ENCODE measurements at regions not wholly inside any gene's neighbourhood (a gene's known extent, or its start where the extent isn't known, plus 50 kb on each side); places are given as distances from the start of the nearest gene placed in this dataset.
"Not testable (repeated sequence)": the region's sequence is repeated elsewhere in the genome, so short reads cannot be mapped to it uniquely, and the experiment has no call there.

GRCh38 chr7:91566402-91566732 is 302.1 kb downstream of the FZD1 start:
- Histone ChIP-seq H3K36me3 (ENCODE audit: insufficient read depth, insufficient read length, low read length) (no peaks in the 10 kb centered on the region), H3K27me3 (ENCODE audit: insufficient read depth, insufficient read length) (no peaks in the 10 kb centered on the region), H3K4me1 (ENCODE audit: insufficient read depth, insufficient read length) (peaks cover 2% of the 10 kb centered on the region), H3K9ac (ENCODE audit: insufficient read length, low read depth) (no peak overlapping the region), H3K4me3 (ENCODE audit: insufficient read length, low read depth) (no peak overlapping the region), H3K9me3 (ENCODE audit: insufficient read depth, low read length) (no peaks in the 10 kb centered on the region)
- DNase-seq (ENCODE audit: low read depth, low spot score): no peak
- TF ChIP-seq ZNF274 (IDR thresholded peaks at IDR 0.05; ENCODE audit: low read depth, low read length): no peak
- TF ChIP-seq SUZ12 (IDR thresholded peaks at IDR 0.05; ENCODE audit: extremely low read depth, insufficient read depth, insufficient read length): no peak
- TF ChIP-seq YY1 (IDR thresholded peaks at IDR 0.05; ENCODE audit: insufficient read depth, insufficient read length): no peak

GRCh38 chr7:91567081-91568012 is 303.1 kb downstream of the FZD1 start:
- H3K9ac ChIP-seq (ENCODE audit: insufficient read length, low read depth): no peak overlapping the region
- no peak for DNase-seq (ENCODE audit: low read depth, low spot score)

GRCh38 chr7:91568138-91568537 is 303.9 kb downstream of the FZD1 start:
- TF ChIP-seq YY1 (IDR thresholded peaks at IDR 0.05; ENCODE audit: insufficient read depth, insufficient read length) (no peak), ZNF274 (IDR thresholded peaks at IDR 0.05; ENCODE audit: low read depth, low read length) (no peak), SUZ12 (IDR thresholded peaks at IDR 0.05; ENCODE audit: extremely low read depth, insufficient read depth, insufficient read length) (no peak)
- H3K36me3 ChIP-seq (ENCODE audit: insufficient read depth, insufficient read length, low read length): no peaks in the 10 kb centered on the region
- no peak overlapping the region for H3K9ac ChIP-seq (ENCODE audit: insufficient read length, low read depth)
- H3K9me3 ChIP-seq (ENCODE audit: insufficient read depth, low read length): no peaks in the 10 kb centered on the region
- H3K27me3 ChIP-seq (ENCODE audit: insufficient read depth, insufficient read length): no peaks in the 10 kb centered on the region
- peaks cover 2% of the 10 kb centered on the region for H3K4me1 ChIP-seq (ENCODE audit: insufficient read depth, insufficient read length)
- no peak overlapping the region for H3K4me3 ChIP-seq (ENCODE audit: insufficient read length, low read depth)
- no peak for DNase-seq (ENCODE audit: low read depth, low spot score)

More at GRCh38 chr7:91567081-91568012, 303.1 kb downstream of the FZD1 start:
- Histone ChIP-seq H3K36me3 (ENCODE audit: insufficient read depth, insufficient read length, low read length) (no peaks in the 10 kb centered on the region), H3K4me1 (ENCODE audit: insufficient read depth, insufficient read length) (peaks cover 2% of the 10 kb centered on the region), H3K4me3 (ENCODE audit: insufficient read length, low read depth) (no peak overlapping the region), H3K9me3 (ENCODE audit: insufficient read depth, low read length) (no peaks in the 10 kb centered on the region), H3K27me3 (ENCODE audit: insufficient read depth, insufficient read length) (no peaks in the 10 kb centered on the region)
- TF ChIP-seq ZNF274 (IDR thresholded peaks at IDR 0.05; ENCODE audit: low read depth, low read length): no peak
- TF ChIP-seq YY1 (IDR thresholded peaks at IDR 0.05; ENCODE audit: insufficient read depth, insufficient read length): no peak
- no peak for TF ChIP-seq SUZ12 (IDR thresholded peaks at IDR 0.05; ENCODE audit: extremely low read depth, insufficient read depth, insufficient read length)

DNA sequence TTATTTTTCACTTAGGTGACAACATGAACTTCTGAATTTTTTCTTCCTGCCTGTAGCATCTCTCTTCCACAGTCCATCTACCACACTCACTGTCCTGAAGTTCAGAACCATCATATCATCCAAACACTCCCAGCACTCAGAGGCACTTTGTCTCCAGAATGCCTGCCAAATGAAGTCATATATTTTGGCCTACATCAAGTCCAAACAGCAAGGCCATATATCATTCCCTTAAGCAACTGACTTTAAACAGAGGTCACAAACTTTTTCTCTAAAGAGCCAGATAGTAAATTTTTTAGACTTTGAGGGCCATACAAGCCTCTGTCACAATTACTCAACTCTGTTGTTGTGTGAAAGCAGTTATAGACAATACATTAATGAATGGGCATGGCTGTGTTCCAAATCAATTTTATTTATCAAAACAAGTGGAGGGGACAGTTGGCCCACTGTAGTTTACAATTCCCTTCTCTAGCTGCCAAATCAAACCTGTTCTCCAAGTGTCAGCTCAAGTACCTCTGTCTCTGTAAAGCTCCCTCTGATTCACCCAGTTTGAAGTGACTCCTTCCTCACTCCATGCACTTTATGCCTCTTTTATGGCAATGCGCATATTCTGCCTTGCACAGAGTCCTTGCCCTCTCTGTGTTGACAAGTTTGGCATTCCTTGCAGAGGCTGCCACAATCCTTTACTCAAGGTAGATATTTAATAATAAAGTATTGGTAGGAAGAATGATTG is 305.7 kb downstream of the FZD1 start:
- Histone ChIP-seq H3K4me3 (ENCODE audit: insufficient read length, low read depth) (no peak overlapping the region), H3K9ac (ENCODE audit: insufficient read length, low read depth) (no peak overlapping the region), H3K4me1 (ENCODE audit: insufficient read depth, insufficient read length) (peaks cover 2% of the 10 kb centered on the region), H3K27me3 (ENCODE audit: insufficient read depth, insufficient read length) (no peaks in the 10 kb centered on the region), H3K36me3 (ENCODE audit: insufficient read depth, insufficient read length, low read length) (no peaks in the 10 kb centered on the region), H3K9me3 (ENCODE audit: insufficient read depth, low read length) (no peaks in the 10 kb centered on the region)
- DNase-seq (ENCODE audit: low read depth, low spot score): no peak
- TF ChIP-seq ZNF274 (IDR thresholded peaks at IDR 0.05; ENCODE audit: low read depth, low read length) (no peak), SUZ12 (IDR thresholded peaks at IDR 0.05; ENCODE audit: extremely low read depth, insufficient read depth, insufficient read length) (no peak), YY1 (IDR thresholded peaks at IDR 0.05; ENCODE audit: insufficient read depth, insufficient read length) (no peak)

DNA sequence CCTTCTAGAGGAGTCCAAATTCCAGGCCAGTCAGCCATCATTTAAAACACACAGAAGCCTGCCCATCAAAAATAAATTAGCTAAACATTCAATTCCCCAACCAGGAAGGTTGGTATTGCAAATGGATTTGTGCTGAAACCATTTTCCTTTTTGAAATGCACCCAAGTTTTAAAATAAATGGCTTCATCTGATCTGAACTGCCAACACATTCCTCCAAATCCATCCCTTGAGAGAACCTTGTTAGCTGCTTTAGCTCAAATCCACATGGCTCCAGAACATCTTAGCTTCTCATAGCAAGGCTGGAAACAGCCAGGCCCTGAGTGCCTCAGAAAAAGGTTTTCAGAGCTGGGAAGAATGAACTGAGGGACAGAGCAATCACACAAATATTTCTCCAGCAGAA is 306.3 kb downstream of the FZD1 start:
- DNase-seq (ENCODE audit: low read depth, low spot score): no peak
- H3K4me1 ChIP-seq (ENCODE audit: insufficient read depth, insufficient read length): peaks cover 2% of the 10 kb centered on the region
- TF ChIP-seq SUZ12 (IDR thresholded peaks at IDR 0.05; ENCODE audit: extremely low read depth, insufficient read depth, insufficient read length) (no peak), YY1 (IDR thresholded peaks at IDR 0.05; ENCODE audit: insufficient read depth, insufficient read length) (no peak), ZNF274 (IDR thresholded peaks at IDR 0.05; ENCODE audit: low read depth, low read length) (no peak)
- no peaks in the 10 kb centered on the region for H3K36me3 ChIP-seq (ENCODE audit: insufficient read depth, insufficient read length, low read length)
- no peak overlapping the region for H3K9ac ChIP-seq (ENCODE audit: insufficient read length, low read depth)
- no peak overlapping the region for H3K4me3 ChIP-seq (ENCODE audit: insufficient read length, low read depth)
- H3K27me3 ChIP-seq (ENCODE audit: insufficient read depth, insufficient read length): no peaks in the 10 kb centered on the region
- H3K9me3 ChIP-seq (ENCODE audit: insufficient read depth, low read length): no peaks in the 10 kb centered on the region

DNA sequence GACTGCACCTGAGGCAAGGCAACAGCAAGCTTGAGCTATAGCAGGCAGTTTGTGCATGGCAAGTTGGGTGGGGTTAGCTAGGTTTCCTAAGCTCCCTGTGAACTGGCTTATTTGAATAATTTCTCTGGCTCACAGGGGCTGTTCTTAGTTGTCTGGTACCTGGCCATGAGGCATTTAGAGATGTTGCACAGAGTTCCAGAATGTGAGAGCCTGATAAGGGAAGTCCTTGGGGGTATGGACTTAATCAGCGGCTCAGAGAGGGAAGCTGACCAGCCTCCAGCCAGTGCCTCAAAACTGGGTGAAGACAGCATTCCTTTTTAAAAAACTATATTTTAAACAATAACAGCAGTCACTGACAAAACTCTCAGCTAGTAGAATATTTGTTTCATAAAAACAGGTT is 307.4 kb downstream of the FZD1 start:
- TF ChIP-seq SUZ12 (IDR thresholded peaks at IDR 0.05; ENCODE audit: extremely low read depth, insufficient read depth, insufficient read length): no peak
- TF ChIP-seq ZNF274 (IDR thresholded peaks at IDR 0.05; ENCODE audit: low read depth, low read length): no peak
- TF ChIP-seq YY1 (IDR thresholded peaks at IDR 0.05; ENCODE audit: insufficient read depth, insufficient read length): no peak
- no peak for DNase-seq (ENCODE audit: low read depth, low spot score)
- H3K27me3 ChIP-seq (ENCODE audit: insufficient read depth, insufficient read length): no peaks in the 10 kb centered on the region

GRCh38 chr7:91573405-91573804 is 307.1 kb downstream of the MTERF1 start:
- H3K4me1 ChIP-seq (ENCODE audit: insufficient read depth, insufficient read length): peaks cover 2% of the 10 kb centered on the region

More for the DNA sequence above, 307.4 kb downstream of the FZD1 start:
- H3K36me3 ChIP-seq (ENCODE audit: insufficient read depth, insufficient read length, low read length): no peaks in the 10 kb centered on the region
- H3K9ac ChIP-seq (ENCODE audit: insufficient read length, low read depth): no peak overlapping the region
- H3K4me3 ChIP-seq (ENCODE audit: insufficient read length, low read depth): no peak overlapping the region
- H3K4me1 ChIP-seq (ENCODE audit: insufficient read depth, insufficient read length): peaks cover 2% of the 10 kb centered on the region
- H3K9me3 ChIP-seq (ENCODE audit: insufficient read depth, low read length): no peaks in the 10 kb centered on the region

GRCh38 chr7:91576459-91576858 is 304.0 kb downstream of the MTERF1 start:
- not testable (repeated sequence) for H3K4me1 ChIP-seq (ENCODE audit: insufficient read depth, insufficient read length); H3K9ac ChIP-seq (ENCODE audit: insufficient read length, low read depth); H3K4me3 ChIP-seq (ENCODE audit: insufficient read length, low read depth); DNase-seq (ENCODE audit: low read depth, low spot score); H3K27me3 ChIP-seq (ENCODE audit: insufficient read depth, insufficient read length); H3K36me3 ChIP-seq (ENCODE audit: insufficient read depth, insufficient read length, low read length); H3K9me3 ChIP-seq (ENCODE audit: insufficient read depth, low read length)

More at GRCh38 chr7:91573405-91573804, 307.1 kb downstream of the MTERF1 start:
- no peaks in the 10 kb centered on the region for H3K9me3 ChIP-seq (ENCODE audit: insufficient read depth, low read length)
- H3K4me3 ChIP-seq (ENCODE audit: insufficient read length, low read depth): no peak overlapping the region
- H3K9ac ChIP-seq (ENCODE audit: insufficient read length, low read depth): no peak overlapping the region
- no peaks in the 10 kb centered on the region for H3K27me3 ChIP-seq (ENCODE audit: insufficient read depth, insufficient read length)
- no peaks in the 10 kb centered on the region for H3K36me3 ChIP-seq (ENCODE audit: insufficient read depth, insufficient read length, low read length)
- TF ChIP-seq YY1 (IDR thresholded peaks at IDR 0.05; ENCODE audit: insufficient read depth, insufficient read length): no peak
- no peak for TF ChIP-seq ZNF274 (IDR thresholded peaks at IDR 0.05; ENCODE audit: low read depth, low read length)
- no peak for TF ChIP-seq SUZ12 (IDR thresholded peaks at IDR 0.05; ENCODE audit: extremely low read depth, insufficient read depth, insufficient read length)
- DNase-seq (ENCODE audit: low read depth, low spot score): no peak
